ENCODE measurements at regions not wholly inside any gene's neighbourhood (a gene's known extent, or its start where the extent isn't known, plus 50 kb on each side); places are given as distances from the start of the nearest gene placed in this dataset.

GRCh38 chr22:20655623-20656022, 118.3 kb upstream of the SERPIND1 start:
- H3K36me3 ChIP-seq, result no peaks in the 10 kb centered on the region
- no peak for TF ChIP-seq POLR2A (IDR thresholded peaks at IDR 0.05)
- TF ChIP-seq POLR2AphosphoS5 (IDR thresholded peaks at IDR 0.05), result no peak
- no peak for TF ChIP-seq CTCF (IDR thresholded peaks at IDR 0.05 in 8 of 11, conservative IDR thresholded peaks at IDR 0.05 in 3 of 11)
- DNase-seq, result no peak
- no peaks in the 10 kb centered on the region for H3K4me1 ChIP-seq
- H3K9me3 ChIP-seq, result no peaks in the 10 kb centered on the region
- no peak overlapping the region for H3K4me3 ChIP-seq
- H3K27me3 ChIP-seq (replicated peaks in 1 of 7), result no peaks in the 10 kb centered on the region
- no peak overlapping the region for H3K27ac ChIP-seq
- intact Hi-C loops (cut with DNase I; ENCODE audit: low total_unique reads), result no loop called here

GRCh38 chr22:20656516-20656901, 117.4 kb upstream of the SERPIND1 start:
- 85 to 93% (median 90%) methylated on average over 12 of the region's 12 CpGs for WGBS, 5 donors

GRCh38 chr22:20656902-20657836, 116.7 kb upstream of the SERPIND1 start:
- intact Hi-C loops (cut with DNase I; ENCODE audit: low total_unique reads), result no loop called here
- H3K4me3 ChIP-seq, result no peak overlapping the region
- H3K4me1 ChIP-seq, result no peaks in the 10 kb centered on the region
- H3K36me3 ChIP-seq, result no peaks in the 10 kb centered on the region
- TF ChIP-seq CTCF (IDR thresholded peaks at IDR 0.05 in 8 of 11, conservative IDR thresholded peaks at IDR 0.05 in 3 of 11), result no peak
- TF ChIP-seq POLR2A (IDR thresholded peaks at IDR 0.05), result no peak
- TF ChIP-seq POLR2AphosphoS5 (IDR thresholded peaks at IDR 0.05), result no peak
- H3K27ac ChIP-seq, result no peak overlapping the region
- H3K9me3 ChIP-seq, result no peaks in the 10 kb centered on the region
- no peak for DNase-seq
- 79 to 87% (median 83%) methylated on average over 17 of the region's 17 CpGs for WGBS, 5 donors
- H3K27me3 ChIP-seq (replicated peaks in 1 of 7), result peaks cover 0 to 7% (median 0%) of the 10 kb centered on the region in 7 donors

More at GRCh38 chr22:20656516-20656901, 117.4 kb upstream of the SERPIND1 start:
- peaks cover 0 to 4% (median 0%) of the 10 kb centered on the region in 7 donors for H3K27me3 ChIP-seq (replicated peaks in 1 of 7)
- H3K4me1 ChIP-seq, result no peaks in the 10 kb centered on the region
- H3K27ac ChIP-seq, result no peak overlapping the region
- no peak for TF ChIP-seq CTCF (IDR thresholded peaks at IDR 0.05 in 8 of 11, conservative IDR thresholded peaks at IDR 0.05 in 3 of 11)
- H3K36me3 ChIP-seq, result no peaks in the 10 kb centered on the region
- DNase-seq, result no peak
- intact Hi-C loops (cut with DNase I; ENCODE audit: low total_unique reads), result no loop called here
- H3K9me3 ChIP-seq, result no peaks in the 10 kb centered on the region
- H3K4me3 ChIP-seq, result no peak overlapping the region

All from spleen (tissue), 11 donors.